Skeletal muscle cell (primary cell): ENCODE measurements at regions not wholly inside any gene's neighbourhood (a gene's known extent, or its start where the extent isn't known, plus 50 kb on each side); places are given as distances from the start of the nearest gene placed in this dataset.
"Not testable (repeated sequence)": the region's sequence is repeated elsewhere in the genome, so short reads cannot be mapped to it uniquely, and the experiment has no call there.

ENCODE experiments used
- DNase-seq: peaks from one replicate; pipeline ENCODE4 v3.0.0-alpha.2; 2010; ENCODE audit warnings: low read depth
- H3K4me3 ChIP-seq: 2 replicates; pipeline ENCODE4 v1.5.1; 2011; ENCODE audit warnings: low read depth, mild to moderate bottlenecking, control low read depth, low read length, moderate library complexity

- no peak for DNase-seq
- no peak overlapping the region for H3K4me3 ChIP-seq
These were observed 80.7 kb upstream of the ZNF280D start for GRCh38 chr15:56813995-56814394.

- H3K4me3 ChIP-seq = no peak overlapping the region
- DNase-seq = no peak
These were observed 79.7 kb upstream of the ZNF280D start for GRCh38 chr15:56812961-56813360.

DNA sequence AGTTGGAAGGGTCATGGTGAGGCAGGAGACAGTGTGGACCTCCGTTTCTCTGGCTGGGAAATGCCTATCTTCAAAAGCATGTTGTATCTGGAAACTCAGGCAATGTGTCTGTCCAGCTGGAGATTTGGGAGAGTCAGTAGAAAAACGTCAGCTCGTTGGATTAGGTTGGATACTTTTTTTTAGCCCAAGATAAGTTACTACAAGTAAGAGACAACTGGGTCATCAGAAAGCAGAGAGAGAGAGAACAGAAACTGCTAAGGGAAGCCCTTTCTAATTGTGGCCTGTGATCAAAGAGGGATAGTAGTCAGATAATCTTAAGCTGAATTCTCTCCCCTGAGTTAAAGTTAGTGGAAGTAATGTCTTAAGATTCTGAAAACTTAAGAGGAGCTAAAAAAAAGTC lies 78.9 kb upstream of the ZNF280D start:
- no peak overlapping the region for H3K4me3 ChIP-seq
- DNase-seq = no peak

GRCh38 chr15:56811586-56811985 lies 78.3 kb upstream of the ZNF280D start:
- no peak for DNase-seq
- H3K4me3 ChIP-seq = no peak overlapping the region

DNA sequence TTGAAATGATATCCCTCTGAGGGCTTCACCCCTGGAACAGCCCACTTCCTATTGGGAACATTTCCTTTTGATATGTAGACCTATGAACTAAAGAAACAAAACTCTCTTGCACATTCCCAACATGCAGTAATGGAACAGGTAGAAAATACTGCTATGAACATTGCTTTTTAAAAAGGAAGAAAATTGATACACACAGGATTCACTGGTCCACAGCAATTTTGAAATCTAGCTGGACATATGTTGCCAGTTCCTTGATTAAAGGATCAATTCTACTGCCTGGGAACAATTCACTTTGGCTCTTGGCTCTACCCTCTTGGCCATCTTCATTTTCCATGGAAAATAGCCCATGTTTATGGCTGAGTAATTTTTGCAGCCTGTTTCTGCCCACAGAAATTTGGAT lies 74.9 kb upstream of the ZNF280D start:
- no peak for DNase-seq
- no peak overlapping the region for H3K4me3 ChIP-seq

- no peak for DNase-seq
These were observed 72.8 kb upstream of the ZNF280D start for GRCh38 chr15:56806148-56806536.

DNA sequence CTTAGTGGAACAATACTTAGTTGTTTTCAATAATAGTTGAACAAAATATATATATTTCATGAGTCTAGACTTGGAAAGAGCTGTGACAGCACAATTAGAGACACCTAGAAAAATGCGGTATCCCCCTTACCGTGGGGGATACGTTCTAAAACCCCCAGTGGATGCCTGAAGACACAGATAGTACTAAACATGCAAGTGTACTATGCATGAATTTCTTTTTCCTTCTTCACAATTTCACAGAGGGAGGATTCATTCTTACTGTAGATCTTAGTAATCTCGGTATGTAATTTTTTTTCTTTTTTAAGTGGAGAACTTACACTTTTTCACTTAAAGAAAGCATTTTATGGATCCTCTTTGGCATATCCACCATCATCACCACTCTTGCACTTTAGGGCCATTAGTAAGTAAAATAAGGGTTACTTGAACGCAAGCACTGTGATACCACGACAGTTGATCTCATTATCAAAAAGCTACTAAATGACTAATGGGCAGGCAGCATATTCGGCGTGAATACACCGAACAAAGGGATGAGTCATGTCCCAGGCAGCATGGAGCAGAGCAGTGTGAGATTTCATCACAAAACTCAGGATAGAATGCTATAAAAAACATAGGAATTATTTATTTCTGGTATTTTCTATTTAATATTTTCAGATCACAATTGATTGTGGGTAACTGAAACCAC lies 72.3 kb upstream of the ZNF280D start:
- peak overlapping the region; percentile 20 for H3K4me3 ChIP-seq
- DNase-seq = peak; percentile 71

More at GRCh38 chr15:56806148-56806536, 72.8 kb upstream of the ZNF280D start:
- H3K4me3 ChIP-seq = no peak overlapping the region

GRCh38 chr15:56804938-56805337 lies 71.6 kb upstream of the ZNF280D start:
- no peak for DNase-seq
- H3K4me3 ChIP-seq = no peak overlapping the region

- H3K4me3 ChIP-seq = no peak overlapping the region
- DNase-seq = no peak
These were observed 71.0 kb upstream of the ZNF280D start for GRCh38 chr15:56804279-56804678.

GRCh38 chr15:56802161-56802560 lies 68.9 kb upstream of the ZNF280D start:
- no peak overlapping the region for H3K4me3 ChIP-seq
- no peak for DNase-seq

GRCh38 chr15:56798639-56799038 lies 65.3 kb upstream of the ZNF280D start:
- no peak overlapping the region for H3K4me3 ChIP-seq
- DNase-seq = no peak

DNA sequence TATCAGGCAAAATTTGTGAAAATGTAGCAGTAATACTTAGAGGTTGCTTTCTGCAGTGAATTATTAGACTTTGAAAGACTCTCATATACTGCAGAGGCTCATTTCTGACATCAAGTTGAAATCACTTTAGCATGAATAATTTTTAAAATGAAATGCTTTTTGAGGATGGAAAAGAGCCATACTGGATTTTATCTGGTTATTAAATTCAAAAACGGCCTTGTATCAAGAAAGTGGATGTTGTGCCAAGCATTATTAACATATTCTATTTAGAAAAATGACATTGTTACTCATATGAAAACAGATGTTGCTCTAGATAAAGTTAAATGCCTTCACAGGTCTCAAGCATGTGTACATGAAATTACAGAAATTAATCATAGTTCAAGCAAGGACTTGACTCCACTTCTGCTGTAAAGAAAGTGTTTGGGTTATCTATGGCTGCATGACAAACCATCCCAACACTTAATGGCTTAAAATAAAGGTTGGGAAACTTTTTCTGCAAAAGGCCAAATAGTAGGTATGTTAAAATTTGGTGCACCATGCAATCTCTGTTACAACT lies 64.5 kb upstream of the ZNF280D start:
- no peak overlapping the region for H3K4me3 ChIP-seq
- no peak for DNase-seq

DNA sequence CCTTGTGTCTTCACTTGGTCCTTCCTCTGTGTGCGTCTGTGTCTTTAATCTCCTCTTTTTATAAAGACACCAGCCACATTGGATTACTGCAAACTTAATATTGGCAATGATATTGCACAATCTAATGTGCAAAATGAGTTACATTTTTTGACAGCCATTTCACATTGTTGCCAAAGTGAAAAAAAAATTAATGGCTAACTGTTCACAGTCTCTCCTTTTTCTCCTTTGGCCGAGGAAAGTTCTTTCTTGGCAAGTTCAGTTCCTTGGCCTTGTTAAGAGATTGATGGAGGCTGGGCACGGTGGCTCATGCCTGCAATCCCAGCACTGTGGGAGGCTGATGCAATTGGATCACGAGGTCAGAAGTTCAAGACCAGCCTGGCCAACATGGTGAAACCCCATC lies 62.2 kb upstream of the ZNF280D start:
- no peak overlapping the region for H3K4me3 ChIP-seq
- DNase-seq = no peak

DNA sequence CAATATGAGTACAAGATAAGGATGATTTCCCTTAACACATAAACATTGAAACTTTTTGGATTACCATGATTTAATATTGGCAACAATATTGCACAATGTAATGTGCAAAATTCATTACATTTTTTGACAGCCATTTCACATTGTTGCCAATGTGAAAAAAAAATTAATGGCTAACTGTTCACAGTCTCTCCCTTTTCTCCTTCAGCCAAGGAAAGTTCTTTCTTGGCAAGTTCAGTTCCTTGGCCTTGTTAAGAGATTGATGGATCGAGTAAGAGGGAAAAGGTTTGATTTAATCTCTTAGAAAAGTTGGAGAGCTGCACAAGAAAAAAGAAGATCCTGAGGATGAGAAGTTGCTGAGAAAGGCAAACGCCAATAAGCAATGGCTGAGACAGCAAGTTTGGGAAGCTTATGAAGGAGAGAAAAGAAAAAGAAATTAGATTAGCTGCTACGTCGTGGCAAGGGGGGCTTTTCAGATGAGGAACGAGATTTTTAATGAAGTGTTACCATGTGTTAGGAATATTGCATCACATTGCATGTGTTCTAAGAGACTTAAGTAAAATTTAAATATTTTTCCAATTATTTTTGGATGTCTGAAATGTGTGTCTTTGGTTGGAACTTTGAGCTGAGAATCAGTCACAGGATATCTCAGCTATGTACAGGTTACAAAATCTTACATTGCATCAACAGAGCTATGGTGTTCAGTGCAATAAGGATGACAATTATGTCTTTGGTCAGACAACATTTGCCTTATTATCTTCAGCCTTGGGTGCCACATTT lies 61.4 kb upstream of the ZNF280D start:
- no peak overlapping the region for H3K4me3 ChIP-seq
- no peak for DNase-seq

GRCh38 chr15:56794165-56794552 lies 60.9 kb upstream of the ZNF280D start:
- no peak overlapping the region for H3K4me3 ChIP-seq
- no peak for DNase-seq

GRCh38 chr15:56792211-56792610 lies 58.9 kb upstream of the ZNF280D start:
- H3K4me3 ChIP-seq = no peak overlapping the region
- no peak for DNase-seq

- not testable (repeated sequence) for DNase-seq
These were observed 58.2 kb upstream of the ZNF280D start for GRCh38 chr15:56791521-56791920.

DNA sequence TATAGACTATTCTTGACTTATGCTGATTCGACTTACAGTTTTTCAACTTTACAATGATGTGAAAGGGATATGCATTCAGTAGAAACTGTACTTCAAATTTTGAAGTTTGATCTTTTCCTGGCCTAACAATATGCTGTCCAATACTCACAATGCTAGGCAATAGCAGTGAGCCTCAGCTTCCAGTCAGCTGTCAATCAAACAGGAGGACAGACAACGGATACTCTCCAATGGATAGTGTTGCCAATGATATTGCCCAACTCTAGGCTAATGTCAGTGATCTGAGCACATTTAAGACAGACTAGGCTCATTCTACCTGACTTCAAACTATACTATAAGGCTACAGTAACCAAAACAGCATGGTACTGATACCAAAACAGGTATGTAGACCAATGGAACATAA lies 55.0 kb upstream of the ZNF280D start:
- H3K4me3 ChIP-seq = no peak overlapping the region
- no peak for DNase-seq

More at GRCh38 chr15:56791521-56791920, 58.2 kb upstream of the ZNF280D start:
- not testable (repeated sequence) for H3K4me3 ChIP-seq

GRCh38 chr15:56786966-56787365 lies 53.7 kb upstream of the ZNF280D start:
- no peak overlapping the region for H3K4me3 ChIP-seq
- DNase-seq = no peak

DNA sequence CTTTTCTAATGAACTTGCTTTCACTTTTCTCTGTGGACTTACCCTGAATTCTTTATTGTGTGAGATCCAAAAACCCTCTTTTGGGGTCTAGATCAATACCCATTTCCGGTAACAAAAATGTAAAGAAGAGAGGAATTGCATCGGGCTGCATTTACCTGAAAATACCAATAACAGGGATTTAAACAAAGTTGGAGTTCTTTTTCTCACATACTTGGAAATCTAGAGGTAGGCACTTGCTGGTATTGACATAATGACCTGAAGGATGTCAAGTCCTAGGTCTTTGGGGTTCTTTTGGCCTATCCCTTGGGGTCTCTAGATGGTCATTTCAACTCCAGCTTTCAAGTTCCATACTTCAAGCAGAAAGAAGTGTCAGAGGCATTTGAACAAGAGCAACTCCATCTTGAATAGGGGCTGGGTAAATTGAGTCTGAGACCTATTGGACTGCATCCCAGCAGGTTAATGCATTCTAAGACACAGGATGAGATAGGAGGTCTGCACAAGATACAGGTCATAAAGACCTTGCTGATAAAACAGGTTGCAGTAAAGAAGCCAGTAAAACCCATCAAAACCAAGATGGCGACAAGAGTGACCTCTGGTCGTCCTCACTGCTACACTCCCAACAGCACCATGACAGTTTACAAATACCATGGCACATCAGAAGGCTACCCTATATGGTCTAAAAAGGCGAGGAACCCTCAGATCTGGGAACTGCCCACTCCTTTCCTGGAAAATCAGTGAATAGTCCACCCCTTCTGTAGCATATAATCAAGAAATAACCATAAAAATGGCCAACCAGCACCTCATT lies 50.8 kb upstream of the ZNF280D start:
- H3K4me3 ChIP-seq = no peak overlapping the region
- no peak for DNase-seq
